ENCODE measurements at regions not wholly inside any gene's neighbourhood (a gene's known extent, or its start where the extent isn't known, plus 50 kb on each side); places are given as distances from the start of the nearest gene placed in this dataset.
A peak's percentile ranks its signal among the peaks of the same experiment; 100 is the strongest.

DNA sequence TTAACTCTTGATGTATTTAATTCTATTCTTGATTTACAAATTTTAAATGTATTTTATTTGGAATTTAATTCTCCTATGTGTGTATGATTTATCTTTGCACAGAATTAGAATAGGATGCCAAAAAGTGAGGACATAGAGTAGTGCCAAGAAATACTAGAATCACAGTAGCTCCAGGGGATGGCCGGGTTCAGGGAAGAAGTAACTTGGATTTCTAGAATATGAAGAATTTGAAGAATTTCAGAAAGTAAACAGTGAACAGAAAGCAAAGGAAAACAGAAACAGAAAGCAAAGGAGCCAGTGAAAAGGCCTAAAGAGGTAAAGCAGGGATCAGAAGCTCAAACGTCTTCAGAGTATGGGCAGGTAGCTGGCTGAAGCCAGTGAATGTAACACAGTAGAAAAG, 1187.6 kb downstream of the RPA4 start:
- Histone ChIP-seq H2BK5ac (ENCODE audit: low read depth, low read length) (no peak overlapping the region), H3K36me3 (ENCODE audit: control insufficient read depth in 2 of 4, insufficient read depth in 4 of 4, low read length in 3 of 4) (no peaks in the 10 kb centered on the region), H3K4me3 (ENCODE audit: extremely low read depth in 1 of 4, insufficient read depth in 2 of 4, low read depth in 3 of 4, low read length in 4 of 4) (no peak overlapping the region), H3K4me2 (ENCODE audit: insufficient read depth in 1 of 2, low read depth in 2 of 2, low read length in 2 of 2) (no peak overlapping the region), H3K4ac (replicated peaks; ENCODE audit: insufficient read length, low read depth, low read length) (no peak overlapping the region), H3K27ac (ENCODE audit: low read depth, low read length) (no peak overlapping the region), H3K18ac (ENCODE audit: extremely low read depth, low read length) (no peak overlapping the region), H3K14ac (ENCODE audit: insufficient read length) (no peak overlapping the region), H2BK120ac (replicated peaks; ENCODE audit: low read depth, low read length) (no peak overlapping the region), H2AFZ (ENCODE audit: low read length) (no peak overlapping the region), H4K20me1 (replicated peaks in 1 of 2; ENCODE audit: control insufficient read depth in 1 of 2, insufficient read depth in 2 of 2, low read length in 2 of 2) (no peaks in the 10 kb centered on the region), H3K23ac (ENCODE audit: insufficient read length) (no peak overlapping the region), H3K79me1 (ENCODE audit: low read depth, low read length) (no peaks in the 10 kb centered on the region), H3K27me3 (replicated peaks in 1 of 4; ENCODE audit: control insufficient read depth in 3 of 4, extremely low read depth in 1 of 4, insufficient read depth in 3 of 4, low read length in 3 of 4) (no peaks in the 10 kb centered on the region), H2BK12ac (ENCODE audit: low read depth, low read length) (no peak overlapping the region), H2BK20ac (ENCODE audit: low read length) (no peak overlapping the region), H4K5ac (ENCODE audit: insufficient read length, low read depth, low read length) (no peak overlapping the region), H4K8ac (ENCODE audit: extremely low read depth, insufficient read depth, low read length) (no peak overlapping the region), H3K4me1 (replicated peaks in 1 of 4; ENCODE audit: control insufficient read depth in 3 of 4, insufficient read depth in 4 of 4, low read length in 3 of 4) (peaks cover 0 to 5% (median 0%) of the 10 kb centered on the region in 4 experiments; a peak in 1 of 7 replicates), H3K56ac (replicated peaks; ENCODE audit: insufficient read length, low read depth, low read length) (no peak overlapping the region), H3K9me3 (ENCODE audit: insufficient read depth in 2 of 2, low read depth in 1 of 2, low read length in 1 of 2) (no peaks in the 10 kb centered on the region), H3K9ac (replicated peaks in 1 of 4; ENCODE audit: extremely low read depth in 1 of 4, low read depth in 3 of 4, low read length in 3 of 4) (no peak overlapping the region), H2AK5ac (ENCODE audit: low read depth, low read length) (no peak overlapping the region), H2BK15ac (ENCODE audit: low read length) (no peak overlapping the region), H3K79me2 (ENCODE audit: control insufficient read depth in 1 of 2, insufficient read depth in 2 of 2, low read length in 2 of 2) (no peaks in the 10 kb centered on the region), H3K23me2 (ENCODE audit: low read depth, low read length) (no peaks in the 10 kb centered on the region), H4K91ac (replicated peaks; ENCODE audit: insufficient read length, low read length) (no peak overlapping the region)
- no peak for DNase-seq (ENCODE audit: low read depth in 1 of 2, low spot score in 2 of 2)
- FAIRE-seq: peak; percentile 13
- CTCF ChIA-PET (ENCODE audit: partially characterized antibody): no interaction called here
- POLR2A ChIA-PET (ENCODE audit: partially characterized antibody): no interaction called here
- WGBS, 2 experiments (ENCODE audit: extremely low coverage in 1 of 2, insufficient coverage in 1 of 2, insufficient read length in 1 of 2, insufficient replicate concordance in 2 of 2, low coverage in 1 of 2, low lambda C conversion rate in 2 of 2, missing lambda C conversion rate in 1 of 2): 74% methylated on average over 2 of the region's 2 CpGs; no CpG with 5 or more reads in 1 of the 2 experiments
- TF ChIP-seq JUN (IDR thresholded peaks at IDR 0.05; ENCODE audit: low read depth, low read length) (no peak), RAD21 (IDR thresholded peaks at IDR 0.05 in 1 of 2, conservative IDR thresholded peaks at IDR 0.05 in 1 of 2; ENCODE audit: low read depth in 2 of 2, low read length in 2 of 2) (no peak), KDM1A (IDR thresholded peaks at IDR 0.05; ENCODE audit: borderline replicate concordance, low read length) (no peak)
